ENCODE measurements at regions not wholly inside any gene's neighbourhood (a gene's known extent, or its start where the extent isn't known, plus 50 kb on each side); places are given as distances from the start of the nearest gene placed in this dataset.

DNA sequence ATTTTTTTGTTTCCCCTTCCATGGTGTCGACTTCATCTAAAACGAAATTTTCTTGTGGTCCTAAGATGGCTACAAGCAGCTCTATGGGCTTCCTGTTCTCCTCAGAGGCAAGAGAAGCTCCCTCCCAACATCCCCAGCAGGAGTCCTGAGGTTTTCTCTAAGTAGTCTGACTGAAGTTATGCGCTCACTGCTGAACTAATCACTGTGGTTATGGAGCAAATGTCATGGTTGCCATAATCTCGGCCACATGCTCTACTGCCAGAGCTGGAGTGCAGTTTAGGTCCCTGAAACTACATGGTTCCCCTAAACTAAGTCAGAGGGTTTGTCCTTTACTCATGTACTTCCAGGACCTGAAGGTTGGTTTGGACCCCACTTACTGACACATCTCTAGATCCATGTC lies 68.0 kb upstream of the MAMDC2 start:
- no peak overlapping the region for H3K27ac ChIP-seq (ENCODE audit: low read depth in 1 of 2, low read length in 1 of 2)
- no peaks in the 10 kb centered on the region for H3K9me3 ChIP-seq (ENCODE audit: control insufficient read depth in 2 of 2, insufficient read depth in 1 of 2, low read length in 1 of 2)
- DNase-seq (ENCODE audit: low read depth in 6 of 9, low spot score in 9 of 9), result no peak
- H3K4me1 ChIP-seq (ENCODE audit: control insufficient read depth in 2 of 2, insufficient read depth in 2 of 2, low read length in 2 of 2), result no peaks in the 10 kb centered on the region
- no peaks in the 10 kb centered on the region for H3K36me3 ChIP-seq (ENCODE audit: control insufficient read depth in 2 of 2, insufficient read depth in 2 of 2, low read length in 1 of 2)
- WGBS, result 80% methylated on average over 4 of the region's 4 CpGs
- no peak overlapping the region for H3K4me3 ChIP-seq (ENCODE audit: low read length in 2 of 2)
- no peaks in the 10 kb centered on the region for H3K27me3 ChIP-seq (ENCODE audit: control insufficient read depth in 2 of 2, insufficient read depth in 1 of 2, low read length in 1 of 2)

DNA sequence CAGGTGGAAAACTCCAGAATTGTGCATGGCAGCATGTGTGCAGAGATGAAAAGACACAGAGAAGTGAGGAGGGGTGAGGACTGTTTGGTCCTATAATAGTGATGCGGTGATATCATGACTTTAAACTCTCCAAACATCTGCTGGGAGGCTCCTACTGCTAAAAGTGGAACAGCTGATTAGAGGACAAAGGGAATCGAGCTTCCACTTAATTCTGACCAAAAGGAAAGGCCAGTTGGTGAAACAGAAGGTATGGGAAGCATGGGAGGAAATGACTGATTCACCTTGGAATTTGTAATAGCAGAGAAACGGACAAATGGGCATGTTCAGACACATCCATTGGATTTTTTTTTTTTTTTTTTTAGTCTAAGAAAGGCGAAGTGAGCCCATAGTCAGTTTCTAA lies 67.5 kb upstream of the MAMDC2 start:
- no peaks in the 10 kb centered on the region for H3K36me3 ChIP-seq (ENCODE audit: control insufficient read depth in 2 of 2, insufficient read depth in 2 of 2, low read length in 1 of 2)
- no peaks in the 10 kb centered on the region for H3K9me3 ChIP-seq (ENCODE audit: control insufficient read depth in 2 of 2, insufficient read depth in 1 of 2, low read length in 1 of 2)
- WGBS, result 73% methylated on average over 4 of the region's 4 CpGs

DNA sequence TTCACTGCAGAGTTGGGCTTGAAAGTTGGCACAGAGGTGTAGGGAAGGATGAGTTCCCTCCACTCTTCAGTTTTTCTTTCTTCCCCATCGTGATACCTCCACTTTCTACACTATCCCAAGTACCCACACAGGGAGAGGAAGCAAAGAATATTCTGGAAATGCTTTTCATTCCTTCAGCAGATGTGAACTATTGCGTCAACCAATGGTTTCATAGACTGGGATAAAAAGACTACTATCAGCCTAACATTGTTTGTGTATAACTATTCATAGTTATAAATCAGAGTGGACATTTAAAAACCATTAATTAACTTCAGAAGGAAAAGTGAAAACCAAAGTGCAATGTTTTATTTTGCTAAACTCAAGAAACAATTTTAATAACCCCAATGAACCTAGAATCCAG lies 63.6 kb upstream of the MAMDC2 start:
- Histone ChIP-seq H3K4me1 (ENCODE audit: control insufficient read depth in 2 of 2, insufficient read depth in 2 of 2, low read length in 2 of 2) (no peaks in the 10 kb centered on the region), H3K9me3 (ENCODE audit: control insufficient read depth in 2 of 2, insufficient read depth in 1 of 2, low read length in 1 of 2) (no peaks in the 10 kb centered on the region), H3K27ac (ENCODE audit: low read depth in 1 of 2, low read length in 1 of 2) (no peak overlapping the region), H3K27me3 (ENCODE audit: control insufficient read depth in 2 of 2, insufficient read depth in 1 of 2, low read length in 1 of 2) (no peaks in the 10 kb centered on the region), H3K4me3 (ENCODE audit: low read length in 2 of 2) (no peak overlapping the region), H3K36me3 (ENCODE audit: control insufficient read depth in 2 of 2, insufficient read depth in 2 of 2, low read length in 1 of 2) (no peaks in the 10 kb centered on the region)
- no peak for DNase-seq (ENCODE audit: low read depth in 6 of 9, low spot score in 9 of 9)
- 91% methylated on average over 2 of the region's 2 CpGs for WGBS

More for the DNA sequence above, 67.5 kb upstream of the MAMDC2 start:
- no peak overlapping the region for H3K4me3 ChIP-seq (ENCODE audit: low read length in 2 of 2)
- DNase-seq (ENCODE audit: low read depth in 6 of 9, low spot score in 9 of 9), result no peak
- no peak overlapping the region for H3K27ac ChIP-seq (ENCODE audit: low read depth in 1 of 2, low read length in 1 of 2)
- H3K4me1 ChIP-seq (ENCODE audit: control insufficient read depth in 2 of 2, insufficient read depth in 2 of 2, low read length in 2 of 2), result no peaks in the 10 kb centered on the region
- H3K27me3 ChIP-seq (ENCODE audit: control insufficient read depth in 2 of 2, insufficient read depth in 1 of 2, low read length in 1 of 2), result no peaks in the 10 kb centered on the region

DNA sequence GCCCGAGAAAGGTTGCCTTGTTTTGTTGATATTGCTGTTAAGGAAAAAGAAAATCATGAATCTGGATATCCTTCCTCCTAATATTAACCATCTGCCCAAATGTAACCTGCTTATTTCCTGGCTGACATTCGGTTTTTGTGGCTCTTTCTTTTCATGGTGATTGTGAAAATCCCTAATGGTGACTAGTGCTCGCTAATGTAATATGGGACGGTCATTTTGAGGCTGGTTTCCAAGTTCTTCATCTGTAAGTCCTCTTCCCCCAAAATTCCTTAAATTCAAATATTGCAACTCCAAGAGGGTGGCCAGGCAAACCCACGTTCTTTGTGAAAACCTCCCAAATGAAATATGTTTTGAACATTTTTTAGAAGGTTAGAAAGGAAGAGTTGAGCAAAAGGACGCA lies 63.1 kb upstream of the MAMDC2 start:
- Histone ChIP-seq H3K4me1 (ENCODE audit: control insufficient read depth in 2 of 2, insufficient read depth in 2 of 2, low read length in 2 of 2) (no peaks in the 10 kb centered on the region), H3K4me3 (ENCODE audit: low read length in 2 of 2) (no peak overlapping the region), H3K27me3 (ENCODE audit: control insufficient read depth in 2 of 2, insufficient read depth in 1 of 2, low read length in 1 of 2) (no peaks in the 10 kb centered on the region), H3K9me3 (ENCODE audit: control insufficient read depth in 2 of 2, insufficient read depth in 1 of 2, low read length in 1 of 2) (no peaks in the 10 kb centered on the region), H3K36me3 (ENCODE audit: control insufficient read depth in 2 of 2, insufficient read depth in 2 of 2, low read length in 1 of 2) (no peaks in the 10 kb centered on the region), H3K27ac (ENCODE audit: low read depth in 1 of 2, low read length in 1 of 2) (no peak overlapping the region)
- DNase-seq (ENCODE audit: low read depth in 6 of 9, low spot score in 9 of 9), result no peak
- WGBS, result 94% methylated on average over 6 of the region's 6 CpGs

DNA sequence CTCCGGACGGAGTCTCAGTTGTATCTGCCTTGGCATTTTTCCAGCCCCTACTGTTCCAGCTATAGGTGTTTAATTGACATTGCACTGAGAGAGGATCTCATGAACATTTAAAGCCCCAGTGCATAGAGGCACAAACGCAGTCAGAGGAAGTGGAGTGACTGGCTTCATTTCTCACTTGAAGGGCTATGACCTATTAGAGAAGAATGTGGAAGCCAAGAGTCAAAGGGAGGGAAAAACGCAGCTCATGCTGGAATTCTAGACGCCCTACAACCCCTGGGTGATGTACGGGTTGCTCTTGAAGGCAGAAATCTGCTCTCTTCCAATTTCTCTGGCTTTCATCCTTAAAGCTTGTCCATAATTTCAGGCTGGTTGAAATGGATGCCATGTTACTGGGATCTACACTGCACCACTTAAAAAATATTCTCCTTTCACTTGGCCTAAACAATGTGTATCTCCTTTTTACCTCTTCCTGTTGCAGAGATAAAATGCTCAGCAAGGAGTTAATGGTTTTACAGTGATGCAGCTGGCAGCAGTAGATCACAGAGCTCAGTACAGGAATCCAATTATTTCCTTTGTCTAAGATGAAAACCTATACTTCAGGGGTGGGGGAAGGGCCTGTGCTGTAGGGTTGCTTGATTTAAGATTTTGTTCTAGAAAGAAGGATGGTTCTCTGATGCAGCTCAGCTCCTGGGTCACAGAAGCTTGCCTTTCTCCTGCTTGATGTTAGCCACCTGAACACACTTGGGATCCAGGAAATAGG lies 61.8 kb upstream of the MAMDC2 start:
- H3K4me1 ChIP-seq (ENCODE audit: control insufficient read depth in 2 of 2, insufficient read depth in 2 of 2, low read length in 2 of 2), result no peaks in the 10 kb centered on the region
- no peak for DNase-seq (ENCODE audit: low read depth in 6 of 9, low spot score in 9 of 9)
- H3K36me3 ChIP-seq (ENCODE audit: control insufficient read depth in 2 of 2, insufficient read depth in 2 of 2, low read length in 1 of 2), result no peaks in the 10 kb centered on the region
- H3K9me3 ChIP-seq (ENCODE audit: control insufficient read depth in 2 of 2, insufficient read depth in 1 of 2, low read length in 1 of 2), result no peaks in the 10 kb centered on the region
- H3K4me3 ChIP-seq (ENCODE audit: low read length in 2 of 2), result no peak overlapping the region
- no peaks in the 10 kb centered on the region for H3K27me3 ChIP-seq (ENCODE audit: control insufficient read depth in 2 of 2, insufficient read depth in 1 of 2, low read length in 1 of 2)
- WGBS, result 87% methylated on average over 6 of the region's 6 CpGs
- no peak overlapping the region for H3K27ac ChIP-seq (ENCODE audit: low read depth in 1 of 2, low read length in 1 of 2)

DNA sequence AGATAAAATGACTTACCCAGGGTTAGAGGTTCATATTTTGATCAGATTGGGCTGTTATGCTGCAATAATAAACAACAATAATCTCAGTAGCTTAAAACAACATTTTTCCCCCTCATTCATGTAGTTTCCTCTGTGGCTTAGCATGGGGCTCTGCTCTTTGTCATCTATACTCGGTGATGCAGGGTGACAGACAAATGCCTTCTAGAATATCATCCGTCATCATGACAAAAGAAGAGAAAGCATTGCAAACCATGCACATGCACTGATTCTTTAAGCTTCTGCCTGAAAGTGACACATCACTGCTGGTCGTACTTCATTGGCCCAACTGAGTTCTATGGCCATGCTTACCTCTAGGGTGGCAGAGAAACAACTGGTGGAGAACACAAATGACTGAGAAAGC lies 58.8 kb upstream of the MAMDC2 start:
- 87% methylated on average over 3 of the region's 3 CpGs for WGBS
- no peak for DNase-seq (ENCODE audit: low read depth in 6 of 9, low spot score in 9 of 9)
- H3K4me3 ChIP-seq (ENCODE audit: low read length in 2 of 2), result no peak overlapping the region
- no peaks in the 10 kb centered on the region for H3K4me1 ChIP-seq (ENCODE audit: control insufficient read depth in 2 of 2, insufficient read depth in 2 of 2, low read length in 2 of 2)
- H3K27ac ChIP-seq (ENCODE audit: low read depth in 1 of 2, low read length in 1 of 2), result no peak overlapping the region
- H3K9me3 ChIP-seq (ENCODE audit: control insufficient read depth in 2 of 2, insufficient read depth in 1 of 2, low read length in 1 of 2), result no peaks in the 10 kb centered on the region
- H3K27me3 ChIP-seq (ENCODE audit: control insufficient read depth in 2 of 2, insufficient read depth in 1 of 2, low read length in 1 of 2), result no peaks in the 10 kb centered on the region
- H3K36me3 ChIP-seq (ENCODE audit: control insufficient read depth in 2 of 2, insufficient read depth in 2 of 2, low read length in 1 of 2), result no peaks in the 10 kb centered on the region

DNA sequence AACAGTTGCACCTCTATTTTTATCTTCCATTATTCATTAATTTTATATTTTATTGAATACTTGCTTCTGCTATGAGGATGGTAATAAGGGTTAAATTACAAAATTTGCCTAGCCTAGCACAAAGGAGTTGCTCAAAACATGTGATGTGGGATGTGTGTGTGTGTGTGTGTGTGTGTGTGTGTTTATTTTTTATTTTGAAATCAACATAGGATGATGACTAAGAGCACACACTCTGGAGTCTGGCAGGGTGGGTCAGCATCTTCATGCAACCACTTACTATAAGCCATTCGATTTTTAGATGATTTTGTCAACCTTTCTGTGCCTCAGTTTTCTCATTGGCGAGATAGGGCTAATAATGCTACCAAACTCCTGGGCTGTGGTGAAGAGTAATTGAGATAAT lies 57.7 kb upstream of the MAMDC2 start:
- no peaks in the 10 kb centered on the region for H3K4me1 ChIP-seq (ENCODE audit: control insufficient read depth in 2 of 2, insufficient read depth in 2 of 2, low read length in 2 of 2)
- 92% methylated on average over 2 of the region's 2 CpGs for WGBS
- no peak for DNase-seq (ENCODE audit: low read depth in 6 of 9, low spot score in 9 of 9)
- no peaks in the 10 kb centered on the region for H3K36me3 ChIP-seq (ENCODE audit: control insufficient read depth in 2 of 2, insufficient read depth in 2 of 2, low read length in 1 of 2)
- H3K27ac ChIP-seq (ENCODE audit: low read depth in 1 of 2, low read length in 1 of 2), result no peak overlapping the region
- no peak overlapping the region for H3K4me3 ChIP-seq (ENCODE audit: low read length in 2 of 2)
- no peaks in the 10 kb centered on the region for H3K27me3 ChIP-seq (ENCODE audit: control insufficient read depth in 2 of 2, insufficient read depth in 1 of 2, low read length in 1 of 2)
- H3K9me3 ChIP-seq (ENCODE audit: control insufficient read depth in 2 of 2, insufficient read depth in 1 of 2, low read length in 1 of 2), result no peaks in the 10 kb centered on the region

DNA sequence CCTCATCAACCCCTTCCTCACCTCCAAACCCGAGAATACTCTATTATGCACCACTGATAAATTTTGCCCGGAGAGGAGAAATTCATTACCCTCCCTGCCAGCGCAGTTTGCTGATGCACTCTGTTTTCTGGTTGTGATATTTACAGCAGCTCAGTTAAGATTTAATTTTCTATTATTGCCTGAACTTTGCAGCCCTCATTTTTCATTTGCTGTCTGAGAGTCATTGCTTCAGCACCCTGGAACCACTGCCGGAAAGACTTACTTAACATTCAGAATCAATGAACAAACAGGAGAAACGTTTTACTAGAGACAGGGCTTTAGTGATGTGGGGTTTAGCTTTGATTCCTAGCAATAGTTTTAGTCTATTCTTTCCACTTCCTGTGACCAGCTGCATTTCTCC lies 56.7 kb upstream of the MAMDC2 start:
- H3K27ac ChIP-seq (ENCODE audit: low read depth in 1 of 2, low read length in 1 of 2), result no peak overlapping the region
- H3K4me3 ChIP-seq (ENCODE audit: low read length in 2 of 2), result no peak overlapping the region
- no peaks in the 10 kb centered on the region for H3K4me1 ChIP-seq (ENCODE audit: control insufficient read depth in 2 of 2, insufficient read depth in 2 of 2, low read length in 2 of 2)
- H3K9me3 ChIP-seq (ENCODE audit: control insufficient read depth in 2 of 2, insufficient read depth in 1 of 2, low read length in 1 of 2), result no peaks in the 10 kb centered on the region
- DNase-seq (ENCODE audit: low read depth in 6 of 9, low spot score in 9 of 9), result no peak
- H3K27me3 ChIP-seq (ENCODE audit: control insufficient read depth in 2 of 2, insufficient read depth in 1 of 2, low read length in 1 of 2), result no peaks in the 10 kb centered on the region
- WGBS, result 70% methylated on average over 5 of the region's 5 CpGs
- H3K36me3 ChIP-seq (ENCODE audit: control insufficient read depth in 2 of 2, insufficient read depth in 2 of 2, low read length in 1 of 2), result no peaks in the 10 kb centered on the region

DNA sequence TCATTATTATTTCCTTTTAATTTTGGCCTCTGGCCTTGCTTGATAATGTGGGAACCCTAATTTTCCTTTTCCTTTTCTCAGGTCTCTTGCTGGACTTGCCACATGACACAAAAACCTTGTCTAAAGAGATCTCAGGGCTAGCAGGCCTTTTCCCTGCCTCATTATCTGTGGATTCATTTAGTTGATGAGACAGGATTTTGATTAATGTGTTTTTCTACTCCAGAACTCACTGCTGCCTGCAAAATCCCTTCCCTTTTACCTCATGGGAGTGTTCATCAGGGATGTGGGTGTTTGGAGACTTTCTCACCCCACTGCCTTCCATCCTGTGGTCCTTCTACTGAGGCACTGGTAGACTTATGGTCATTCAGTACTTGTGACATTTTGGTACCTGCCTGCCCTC lies 56.2 kb upstream of the MAMDC2 start:
- Histone ChIP-seq H3K36me3 (ENCODE audit: control insufficient read depth in 2 of 2, insufficient read depth in 2 of 2, low read length in 1 of 2) (no peaks in the 10 kb centered on the region), H3K4me1 (ENCODE audit: control insufficient read depth in 2 of 2, insufficient read depth in 2 of 2, low read length in 2 of 2) (no peaks in the 10 kb centered on the region), H3K27ac (ENCODE audit: low read depth in 1 of 2, low read length in 1 of 2) (no peak overlapping the region), H3K27me3 (ENCODE audit: control insufficient read depth in 2 of 2, insufficient read depth in 1 of 2, low read length in 1 of 2) (no peaks in the 10 kb centered on the region), H3K9me3 (ENCODE audit: control insufficient read depth in 2 of 2, insufficient read depth in 1 of 2, low read length in 1 of 2) (no peaks in the 10 kb centered on the region), H3K4me3 (ENCODE audit: low read length in 2 of 2) (no peak overlapping the region)
- no peak for DNase-seq (ENCODE audit: low read depth in 6 of 9, low spot score in 9 of 9)

DNA sequence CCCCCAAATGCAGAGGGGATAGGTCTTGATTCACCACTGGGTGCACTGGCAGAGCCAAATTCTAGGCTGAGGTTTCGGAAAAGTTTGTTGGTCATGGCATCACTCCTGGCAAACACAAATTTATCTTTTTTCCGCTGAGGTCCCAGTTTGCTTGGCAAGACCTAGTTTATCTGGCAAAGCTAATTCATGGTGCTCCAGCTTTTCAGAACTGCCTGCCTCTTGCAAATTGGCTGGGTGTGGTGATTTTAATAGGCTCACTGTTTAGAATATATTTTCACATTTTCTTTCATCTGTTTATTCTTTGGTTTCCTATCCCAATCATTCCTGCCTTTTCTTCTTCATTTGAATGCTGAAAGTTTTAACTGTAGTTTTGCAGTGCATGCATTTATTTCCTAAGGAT lies 50.5 kb upstream of the MAMDC2 start:
- 95% methylated on average over 2 of the region's 2 CpGs for WGBS

More for the DNA sequence above, 50.5 kb upstream of the MAMDC2 start:
- no peaks in the 10 kb centered on the region for H3K4me1 ChIP-seq (ENCODE audit: control insufficient read depth in 2 of 2, insufficient read depth in 2 of 2, low read length in 2 of 2)
- H3K4me3 ChIP-seq (ENCODE audit: low read length in 2 of 2), result no peak overlapping the region
- H3K27ac ChIP-seq (ENCODE audit: low read depth in 1 of 2, low read length in 1 of 2), result no peak overlapping the region
- no peaks in the 10 kb centered on the region for H3K36me3 ChIP-seq (ENCODE audit: control insufficient read depth in 2 of 2, insufficient read depth in 2 of 2, low read length in 1 of 2)
- no peaks in the 10 kb centered on the region for H3K9me3 ChIP-seq (ENCODE audit: control insufficient read depth in 2 of 2, insufficient read depth in 1 of 2, low read length in 1 of 2)
- DNase-seq (ENCODE audit: low read depth in 6 of 9, low spot score in 9 of 9), result no peak
- H3K27me3 ChIP-seq (ENCODE audit: control insufficient read depth in 2 of 2, insufficient read depth in 1 of 2, low read length in 1 of 2), result no peaks in the 10 kb centered on the region
